ENCODE measurements at regions not wholly inside any gene's neighbourhood (a gene's known extent, or its start where the extent isn't known, plus 50 kb on each side); places are given as distances from the start of the nearest gene placed in this dataset.

- TF ChIP-seq POLR2A (IDR thresholded peaks at IDR 0.05), result no peak
- TF ChIP-seq, protein P1, sequence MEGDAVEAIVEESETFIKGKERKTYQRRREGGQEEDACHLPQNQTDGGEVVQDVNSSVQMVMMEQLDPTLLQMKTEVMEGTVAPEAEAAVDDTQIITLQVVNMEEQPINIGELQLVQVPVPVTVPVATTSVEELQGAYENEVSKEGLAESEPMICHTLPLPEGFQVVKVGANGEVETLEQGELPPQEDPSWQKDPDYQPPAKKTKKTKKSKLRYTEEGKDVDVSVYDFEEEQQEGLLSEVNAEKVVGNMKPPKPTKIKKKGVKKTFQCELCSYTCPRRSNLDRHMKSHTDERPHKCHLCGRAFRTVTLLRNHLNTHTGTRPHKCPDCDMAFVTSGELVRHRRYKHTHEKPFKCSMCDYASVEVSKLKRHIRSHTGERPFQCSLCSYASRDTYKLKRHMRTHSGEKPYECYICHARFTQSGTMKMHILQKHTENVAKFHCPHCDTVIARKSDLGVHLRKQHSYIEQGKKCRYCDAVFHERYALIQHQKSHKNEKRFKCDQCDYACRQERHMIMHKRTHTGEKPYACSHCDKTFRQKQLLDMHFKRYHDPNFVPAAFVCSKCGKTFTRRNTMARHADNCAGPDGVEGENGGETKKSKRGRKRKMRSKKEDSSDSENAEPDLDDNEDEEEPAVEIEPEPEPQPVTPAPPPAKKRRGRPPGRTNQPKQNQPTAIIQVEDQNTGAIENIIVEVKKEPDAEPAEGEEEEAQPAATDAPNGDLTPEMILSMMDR (IDR thresholded peaks at IDR 0.05), result no peak
- no peak for TF ChIP-seq POLR2AphosphoS5 (IDR thresholded peaks at IDR 0.05)
Measured at GRCh38 chr2:2856723-2857415, 520.7 kb downstream of the EIPR1 start.
